ENCODE measurements at regions not wholly inside any gene's neighbourhood (a gene's known extent, or its start where the extent isn't known, plus 50 kb on each side); places are given as distances from the start of the nearest gene placed in this dataset.

DNA sequence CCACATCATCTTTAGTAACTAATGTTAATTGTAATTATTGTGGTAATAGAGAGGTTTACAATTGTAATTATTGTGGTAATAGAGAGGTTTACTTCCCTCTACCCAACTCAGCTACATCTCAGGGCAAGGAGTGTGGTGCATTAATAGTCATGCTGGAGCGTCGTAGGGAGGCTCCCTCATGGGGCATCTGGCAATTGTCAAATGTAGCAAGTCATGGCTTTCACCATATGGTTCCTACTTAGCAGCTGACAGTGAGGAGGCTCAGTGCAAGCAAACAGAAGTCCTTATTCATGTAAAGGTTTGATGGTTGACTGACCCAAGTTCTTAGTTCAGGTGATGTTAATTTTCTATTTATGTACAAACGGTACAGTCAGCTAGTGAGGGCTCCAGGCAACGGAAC, 1012.0 kb downstream of the FLRT2 start:
- DNase-seq, result no peak

- DNase-seq, result no peak
Measured at GRCh38 chr14:86540636-86541247, 1010.8 kb downstream of the FLRT2 start.

DNA sequence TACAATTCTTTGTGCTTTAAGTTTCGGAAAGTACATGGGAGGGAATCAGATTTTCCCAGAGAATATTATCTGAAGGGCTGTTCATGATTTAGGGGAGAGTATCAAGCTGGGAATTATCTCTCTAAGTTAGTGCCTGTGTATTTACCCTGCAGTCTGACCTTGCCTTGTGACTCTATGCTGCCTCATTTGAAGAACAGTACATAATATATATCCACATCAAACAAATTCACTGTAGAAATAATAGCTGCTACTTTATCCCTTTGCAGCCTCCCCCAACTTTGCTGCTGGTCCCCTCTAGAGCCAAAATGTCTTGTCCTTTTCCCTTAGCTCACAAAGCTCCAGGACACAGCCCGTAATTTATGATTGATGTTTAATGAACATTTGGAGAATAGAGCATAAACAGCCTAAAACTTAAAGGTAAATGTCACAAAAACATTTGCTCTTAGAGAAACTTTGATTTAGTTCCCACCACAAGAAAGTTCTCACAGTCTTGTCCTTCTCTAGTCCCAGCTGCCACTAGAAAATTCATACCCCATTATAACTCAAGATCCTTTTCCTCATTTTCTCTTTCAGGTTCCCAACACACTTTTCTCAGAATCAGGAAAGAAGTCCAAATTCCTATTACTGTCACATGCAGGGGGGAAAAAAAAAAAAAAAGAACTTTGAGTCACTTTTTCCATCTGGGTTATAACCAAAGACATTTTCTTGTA, 1009.6 kb downstream of the FLRT2 start:
- no peak for DNase-seq

DNA sequence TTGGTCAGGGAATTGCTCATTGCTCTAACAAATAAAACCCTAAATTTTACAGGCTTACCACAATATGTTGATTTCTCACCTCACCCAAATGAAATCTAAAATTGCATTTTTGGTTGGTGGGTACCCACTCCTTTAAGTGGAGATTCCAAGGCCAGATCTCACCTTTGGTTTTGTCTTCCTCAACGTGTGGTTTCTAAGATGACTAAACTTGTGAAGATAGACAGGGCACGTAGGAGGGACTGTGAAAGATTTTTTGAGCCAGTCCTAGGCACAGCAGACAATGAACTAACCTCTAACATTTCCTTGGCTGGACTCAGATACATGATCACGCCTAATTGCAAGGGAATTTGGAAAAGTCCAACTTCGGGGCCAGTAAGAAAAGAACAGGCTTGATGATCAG, 1003.9 kb downstream of the FLRT2 start:
- no peak for DNase-seq

- no peak for DNase-seq
Measured at GRCh38 chr14:86532219-86532618, 1002.3 kb downstream of the FLRT2 start.

GRCh38 chr14:86530457-86530856, 1000.5 kb downstream of the FLRT2 start:
- no peak for DNase-seq

DNA sequence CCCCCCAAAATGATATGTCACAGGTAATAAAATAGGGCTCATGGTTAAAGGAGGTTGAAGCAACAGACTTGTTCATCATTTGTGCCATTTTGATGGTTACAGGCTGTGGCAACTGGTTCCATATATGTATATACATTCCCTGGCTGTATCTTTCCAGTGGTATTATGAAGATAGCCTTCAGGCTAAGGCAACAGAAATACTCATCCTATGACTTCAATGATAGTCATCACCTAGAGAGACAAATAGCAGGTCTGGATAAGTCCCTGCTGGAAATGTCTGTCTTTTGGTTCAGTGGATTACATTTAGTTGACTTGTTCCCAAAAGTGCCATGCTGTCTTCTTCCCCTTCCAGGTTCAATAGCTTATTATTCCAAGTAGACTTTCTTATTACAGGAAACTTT, 997.4 kb downstream of the FLRT2 start:
- DNase-seq, result no peak

- no peak for DNase-seq
Measured at GRCh38 chr14:86525673-86526072, 995.7 kb downstream of the FLRT2 start.

GRCh38 chr14:86521843-86522242, 991.9 kb downstream of the FLRT2 start:
- no peak for DNase-seq

DNA sequence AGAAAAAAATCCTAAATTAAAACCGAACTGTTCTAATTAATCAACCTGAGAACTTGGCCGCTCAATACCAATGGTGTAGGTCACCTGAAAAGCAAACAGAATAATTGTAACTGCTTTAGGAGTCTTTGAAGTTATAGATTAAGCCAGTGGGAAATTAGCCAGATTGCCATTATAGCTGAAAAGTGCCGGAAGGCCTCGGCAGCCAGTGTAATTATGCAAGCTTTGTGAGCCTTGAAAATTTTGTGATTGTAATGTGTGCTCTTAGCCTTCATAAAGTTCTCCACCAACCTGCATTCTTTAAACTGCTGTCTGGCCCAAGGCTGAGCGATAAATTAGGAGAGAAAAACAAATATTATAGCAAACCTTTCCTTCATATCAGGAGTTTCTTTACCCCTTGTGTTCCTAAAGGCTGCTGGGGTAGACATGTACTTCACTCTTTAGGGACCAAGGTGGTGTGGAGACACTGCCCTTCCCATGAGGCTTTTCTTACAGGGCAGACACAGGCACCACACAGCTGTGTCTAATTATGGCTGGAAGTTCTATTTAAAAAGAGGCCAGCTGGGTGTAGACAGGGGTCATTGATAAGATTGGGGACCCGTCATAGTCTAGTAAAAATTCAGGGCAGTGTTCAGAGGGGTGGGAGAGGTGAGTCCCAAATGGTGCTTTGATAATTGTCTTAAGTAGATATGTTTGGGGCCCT, 991.2 kb downstream of the FLRT2 start:
- DNase-seq, result no peak

GRCh38 chr14:86518298-86518697, 988.4 kb downstream of the FLRT2 start:
- no peak for DNase-seq

DNA sequence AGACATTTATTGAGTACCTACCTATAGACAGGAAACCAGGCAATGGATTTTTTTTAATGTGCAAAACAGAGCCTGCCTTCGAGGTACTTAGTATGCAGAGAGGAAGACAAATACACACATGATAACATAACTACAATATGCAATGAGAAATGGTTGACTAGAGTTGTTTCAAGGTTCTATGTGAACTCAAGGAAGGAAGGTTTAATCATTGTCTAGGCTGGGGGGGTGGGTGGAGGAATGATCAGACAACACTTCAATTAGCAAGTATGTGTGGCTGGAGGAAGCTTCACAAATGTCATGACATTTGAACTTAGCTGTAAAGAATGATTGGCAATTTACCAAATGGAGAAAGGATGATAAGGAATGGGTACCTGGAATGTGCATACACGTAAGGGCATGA, 985.3 kb downstream of the FLRT2 start:
- no peak for DNase-seq

GRCh38 chr14:86513564-86513963, 983.6 kb downstream of the FLRT2 start:
- DNase-seq, result no peak

DNA sequence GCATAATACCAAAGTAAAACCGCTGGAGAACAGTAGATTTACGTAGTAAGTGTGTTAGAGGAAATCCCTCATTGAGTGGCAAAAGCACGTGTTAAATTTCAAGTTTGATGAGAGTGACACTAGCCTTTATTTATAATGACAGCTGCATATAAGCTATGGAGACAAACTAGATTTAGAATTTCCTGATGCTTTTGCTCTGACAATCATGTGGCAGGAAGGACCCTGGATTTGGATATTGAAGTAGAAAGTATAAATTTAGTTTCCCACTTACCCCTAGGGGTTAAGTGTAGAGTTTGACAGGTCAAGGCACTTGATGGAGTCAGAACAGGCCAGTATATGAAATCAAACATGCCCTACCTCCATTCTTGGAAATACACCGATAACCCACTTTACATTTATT, 983.1 kb downstream of the FLRT2 start:
- no peak for DNase-seq

DNA sequence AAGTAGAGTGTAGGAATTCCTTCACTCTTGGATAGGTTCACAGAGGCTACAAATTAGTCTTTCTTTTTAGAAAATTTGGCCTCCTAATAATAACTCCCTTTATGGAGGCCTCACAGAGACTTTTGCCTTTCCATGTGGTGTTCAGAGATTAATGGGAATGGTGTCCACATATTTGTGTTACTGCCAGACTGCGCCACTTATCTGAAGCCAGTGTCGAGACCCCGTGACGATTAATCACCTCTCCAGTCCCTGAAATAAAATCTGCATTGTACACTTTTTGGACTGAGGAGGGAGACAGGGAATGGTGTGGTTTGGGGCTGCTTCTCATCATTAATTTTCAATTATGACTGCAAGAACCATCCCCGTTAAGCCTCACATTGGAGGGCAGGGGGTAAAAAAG, 980.5 kb downstream of the FLRT2 start:
- DNase-seq, result no peak

GRCh38 chr14:86505808-86506207, 975.9 kb downstream of the FLRT2 start:
- no peak for DNase-seq

DNA sequence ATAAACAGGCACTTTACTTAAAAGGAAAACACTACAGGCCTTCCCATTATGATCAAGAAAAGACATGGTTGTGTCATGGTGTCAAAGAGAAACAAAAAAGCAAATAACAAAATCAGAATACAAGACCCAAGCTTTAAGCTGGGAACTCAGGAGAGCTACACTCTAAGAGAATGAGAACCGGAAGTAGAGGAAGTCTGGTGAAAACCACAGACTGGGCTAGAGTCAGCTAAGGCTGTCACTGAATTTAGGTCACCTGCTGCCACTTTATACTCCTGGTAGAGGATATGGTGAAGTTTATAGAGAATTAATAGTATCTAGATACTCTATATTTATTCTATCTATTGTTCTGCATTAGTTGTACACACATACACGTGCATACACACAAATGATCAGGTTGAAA, 971.7 kb downstream of the FLRT2 start:
- DNase-seq, result peak in 1 of 2 donors; percentile 4

- no peak for DNase-seq
Measured at GRCh38 chr14:86491743-86492142, 961.8 kb downstream of the FLRT2 start.

DNA sequence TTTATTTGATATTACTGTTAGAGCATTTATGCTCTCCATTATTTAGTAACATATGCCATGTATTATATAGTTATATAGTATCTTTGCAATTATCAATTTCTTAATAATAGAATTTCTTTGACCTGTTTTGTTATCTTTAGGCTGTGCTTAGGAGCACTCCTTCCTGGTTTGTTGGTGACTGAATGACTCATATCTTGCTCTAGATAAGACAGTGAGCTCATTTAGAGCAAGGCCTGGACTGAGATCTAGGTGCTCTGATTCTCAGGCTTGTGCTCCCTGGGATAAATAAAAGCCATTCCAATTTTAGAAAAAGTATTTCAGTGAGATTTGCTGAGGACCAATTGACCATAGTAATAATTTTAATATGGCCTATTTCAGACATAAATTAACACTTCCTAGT, 951.2 kb downstream of the FLRT2 start:
- no peak for DNase-seq

DNA sequence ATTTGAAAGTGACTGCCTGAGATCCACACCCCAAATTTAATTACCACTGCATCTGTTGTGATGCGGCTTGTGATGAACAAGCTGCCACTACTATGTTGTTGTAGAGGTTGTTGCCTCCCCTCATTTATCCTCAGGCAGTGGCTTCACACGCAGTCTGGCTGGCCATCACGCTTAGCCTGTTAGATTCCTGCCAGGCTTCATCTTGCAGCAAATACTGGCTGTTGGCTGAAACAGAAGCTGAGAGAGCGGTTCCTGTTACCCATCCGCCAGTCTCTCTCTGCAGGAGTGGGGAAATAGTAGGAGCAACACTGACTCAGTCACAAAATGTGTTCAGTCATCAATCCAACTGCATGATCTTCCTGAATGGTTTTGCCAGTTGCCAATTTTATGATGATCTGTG, 934.4 kb downstream of the FLRT2 start:
- DNase-seq, result no peak

- no peak for DNase-seq
Measured at GRCh38 chr14:86462193-86462753, 932.3 kb downstream of the FLRT2 start.

DNA sequence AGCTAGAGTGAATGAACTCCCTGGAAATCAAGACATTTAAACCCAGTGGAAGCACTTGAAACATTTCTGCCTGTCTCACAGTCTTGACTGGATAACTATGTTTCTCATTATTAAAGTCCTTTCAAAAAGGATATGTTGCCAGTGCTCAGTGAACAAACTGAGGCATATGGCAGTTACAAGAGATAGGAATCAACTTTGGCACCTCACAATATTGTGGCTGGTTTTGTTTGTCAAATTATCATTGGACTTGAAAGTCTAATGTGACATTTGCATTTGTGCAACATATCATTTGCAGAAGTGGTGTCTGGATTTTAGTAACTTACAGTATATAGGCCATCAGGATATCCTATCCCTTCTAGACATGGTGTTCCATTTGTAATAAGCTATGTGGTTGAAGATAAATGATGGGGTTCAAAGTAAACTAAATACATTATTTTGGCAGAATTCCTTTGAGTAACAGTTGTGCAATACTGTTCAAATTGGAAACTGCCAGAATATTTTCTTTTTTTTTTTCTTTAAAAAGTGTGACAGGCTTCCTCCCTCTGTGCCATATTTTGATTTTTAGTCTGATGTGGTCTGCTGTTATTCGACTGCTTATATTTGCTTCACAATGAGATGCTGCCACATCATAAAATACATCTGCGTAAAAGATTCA, 927.7 kb downstream of the FLRT2 start:
- DNase-seq, result no peak

- no peak for DNase-seq
Measured at GRCh38 chr14:86450085-86450484, 920.1 kb downstream of the FLRT2 start.

- no peak for DNase-seq
Measured at GRCh38 chr14:86442135-86442534, 912.2 kb downstream of the FLRT2 start.

All from CD4-positive, alpha-beta T cell treated with Interferon alpha-2 for 1 hour (primary cell).